ENCODE measurements at regions not wholly inside any gene's neighbourhood (a gene's known extent, or its start where the extent isn't known, plus 50 kb on each side); places are given as distances from the start of the nearest gene placed in this dataset.

GRCh38 chr2:219985017-219985416 lies 357.6 kb downstream of the SLC4A3 start:
- Histone ChIP-seq H3K27ac (ENCODE audit: low read length) (no peak overlapping the region), H3K4me3 (ENCODE audit: low read length) (no peak overlapping the region), H3K9me3 (ENCODE audit: control insufficient read depth, insufficient read depth, low read length) (no peaks in the 10 kb centered on the region), H3K36me3 (ENCODE audit: control insufficient read depth, insufficient read depth, low read length) (no peaks in the 10 kb centered on the region), H3K27me3 (ENCODE audit: control insufficient read depth, insufficient read depth, low read length) (no peaks in the 10 kb centered on the region), H3K4me1 (ENCODE audit: control insufficient read depth, insufficient read depth, low read length) (peaks cover 2% of the 10 kb centered on the region)
- no peak for DNase-seq (ENCODE audit: low read depth, low spot score)
- no CpG with 5 or more reads among the region's 3 CpGs for WGBS (ENCODE audit: insufficient coverage, insufficient read length)

GRCh38 chr2:219987830-219988229 lies 360.4 kb downstream of the SLC4A3 start:
- Histone ChIP-seq H3K27ac (ENCODE audit: low read length) (no peak overlapping the region), H3K4me1 (ENCODE audit: control insufficient read depth, insufficient read depth, low read length) (peaks cover 2% of the 10 kb centered on the region; the same call in 1 of the 2 replicates), H3K36me3 (ENCODE audit: control insufficient read depth, insufficient read depth, low read length) (no peaks in the 10 kb centered on the region), H3K27me3 (ENCODE audit: control insufficient read depth, insufficient read depth, low read length) (no peaks in the 10 kb centered on the region), H3K9me3 (ENCODE audit: control insufficient read depth, insufficient read depth, low read length) (no peaks in the 10 kb centered on the region), H3K4me3 (ENCODE audit: low read length) (no peak overlapping the region)
- WGBS (ENCODE audit: insufficient coverage, insufficient read length): no CpG with 5 or more reads among the region's 2 CpGs
- DNase-seq (ENCODE audit: low read depth, low spot score): no peak

GRCh38 chr2:219989744-219990143 lies 362.3 kb downstream of the SLC4A3 start:
- WGBS (ENCODE audit: insufficient coverage, insufficient read length): no CpG with 5 or more reads among the region's 7 CpGs
- DNase-seq (ENCODE audit: low read depth, low spot score): no peak
- Histone ChIP-seq H3K36me3 (ENCODE audit: control insufficient read depth, insufficient read depth, low read length) (no peaks in the 10 kb centered on the region), H3K9me3 (ENCODE audit: control insufficient read depth, insufficient read depth, low read length) (no peaks in the 10 kb centered on the region), H3K4me3 (ENCODE audit: low read length) (no peak overlapping the region), H3K27me3 (ENCODE audit: control insufficient read depth, insufficient read depth, low read length) (no peaks in the 10 kb centered on the region), H3K4me1 (ENCODE audit: control insufficient read depth, insufficient read depth, low read length) (peaks cover 2% of the 10 kb centered on the region; the same call in 1 of the 2 replicates), H3K27ac (ENCODE audit: low read length) (no peak overlapping the region)

GRCh38 chr2:219991116-219991515 lies 363.7 kb downstream of the SLC4A3 start:
- no peaks in the 10 kb centered on the region for H3K9me3 ChIP-seq (ENCODE audit: control insufficient read depth, insufficient read depth, low read length)
- no peaks in the 10 kb centered on the region for H3K27me3 ChIP-seq (ENCODE audit: control insufficient read depth, insufficient read depth, low read length)
- WGBS (ENCODE audit: insufficient coverage, insufficient read length): no CpG with 5 or more reads among the region's 2 CpGs
- no peaks in the 10 kb centered on the region for H3K36me3 ChIP-seq (ENCODE audit: control insufficient read depth, insufficient read depth, low read length)
- H3K4me3 ChIP-seq (ENCODE audit: low read length): no peak overlapping the region
- H3K27ac ChIP-seq (ENCODE audit: low read length): no peak overlapping the region
- no peak for DNase-seq (ENCODE audit: low read depth, low spot score)
- peaks cover 2% of the 10 kb centered on the region; the same call in 1 of the 2 replicates for H3K4me1 ChIP-seq (ENCODE audit: control insufficient read depth, insufficient read depth, low read length)

GRCh38 chr2:219995399-219995798 lies 368.0 kb downstream of the SLC4A3 start:
- H3K36me3 ChIP-seq (ENCODE audit: control insufficient read depth, insufficient read depth, low read length): no peaks in the 10 kb centered on the region
- no peaks in the 10 kb centered on the region for H3K27me3 ChIP-seq (ENCODE audit: control insufficient read depth, insufficient read depth, low read length)
- H3K4me3 ChIP-seq (ENCODE audit: low read length): no peak overlapping the region
- no peak overlapping the region for H3K27ac ChIP-seq (ENCODE audit: low read length)
- DNase-seq (ENCODE audit: low read depth, low spot score): no peak
- no peaks in the 10 kb centered on the region for H3K9me3 ChIP-seq (ENCODE audit: control insufficient read depth, insufficient read depth, low read length)
- no CpG with 5 or more reads among the region's 5 CpGs for WGBS (ENCODE audit: insufficient coverage, insufficient read length)
- peaks cover 1% of the 10 kb centered on the region; the same call in 1 of the 2 replicates for H3K4me1 ChIP-seq (ENCODE audit: control insufficient read depth, insufficient read depth, low read length)

- DNase-seq (ENCODE audit: low read depth, low spot score): no peak
- no peak overlapping the region for H3K4me3 ChIP-seq (ENCODE audit: low read length)
- WGBS (ENCODE audit: insufficient coverage, insufficient read length): no CpG with 5 or more reads among the region's 4 CpGs
- no peak overlapping the region for H3K27ac ChIP-seq (ENCODE audit: low read length)
- H3K36me3 ChIP-seq (ENCODE audit: control insufficient read depth, insufficient read depth, low read length): no peaks in the 10 kb centered on the region
- no peaks in the 10 kb centered on the region for H3K9me3 ChIP-seq (ENCODE audit: control insufficient read depth, insufficient read depth, low read length)
- H3K4me1 ChIP-seq (ENCODE audit: control insufficient read depth, insufficient read depth, low read length): peaks cover 1% of the 10 kb centered on the region; the same call in 1 of the 2 replicates
- no peaks in the 10 kb centered on the region for H3K27me3 ChIP-seq (ENCODE audit: control insufficient read depth, insufficient read depth, low read length)
Measured at GRCh38 chr2:219995991-219996765, 368.7 kb downstream of the SLC4A3 start.

GRCh38 chr2:219997341-219997851 lies 370.0 kb downstream of the SLC4A3 start:
- no CpG with 5 or more reads among the region's 13 CpGs for WGBS (ENCODE audit: insufficient coverage, insufficient read length)
- H3K4me1 ChIP-seq (ENCODE audit: control insufficient read depth, insufficient read depth, low read length): peaks cover 1% of the 10 kb centered on the region; the same call in 1 of the 2 replicates
- peak; percentile 66 for DNase-seq (ENCODE audit: low read depth, low spot score)
- no peaks in the 10 kb centered on the region for H3K36me3 ChIP-seq (ENCODE audit: control insufficient read depth, insufficient read depth, low read length)
- H3K27ac ChIP-seq (ENCODE audit: low read length): no peak overlapping the region
- no peaks in the 10 kb centered on the region for H3K9me3 ChIP-seq (ENCODE audit: control insufficient read depth, insufficient read depth, low read length)
- H3K4me3 ChIP-seq (ENCODE audit: low read length): no peak overlapping the region
- no peaks in the 10 kb centered on the region for H3K27me3 ChIP-seq (ENCODE audit: control insufficient read depth, insufficient read depth, low read length)

- H3K27ac ChIP-seq (ENCODE audit: low read length): no peak overlapping the region
- DNase-seq (ENCODE audit: low read depth, low spot score): peak; percentile 18
- H3K27me3 ChIP-seq (ENCODE audit: control insufficient read depth, insufficient read depth, low read length): no peaks in the 10 kb centered on the region
- no peaks in the 10 kb centered on the region for H3K36me3 ChIP-seq (ENCODE audit: control insufficient read depth, insufficient read depth, low read length)
- no peak overlapping the region for H3K4me3 ChIP-seq (ENCODE audit: low read length)
- no CpG with 5 or more reads among the region's 3 CpGs for WGBS (ENCODE audit: insufficient coverage, insufficient read length)
- H3K9me3 ChIP-seq (ENCODE audit: control insufficient read depth, insufficient read depth, low read length): no peaks in the 10 kb centered on the region
- H3K4me1 ChIP-seq (ENCODE audit: control insufficient read depth, insufficient read depth, low read length): peaks cover 1% of the 10 kb centered on the region; the same call in 1 of the 2 replicates
Measured at GRCh38 chr2:219998107-219998506, 370.7 kb downstream of the SLC4A3 start.

GRCh38 chr2:219998714-219999227 lies 371.3 kb downstream of the SLC4A3 start:
- no CpG with 5 or more reads among the region's 5 CpGs for WGBS (ENCODE audit: insufficient coverage, insufficient read length)
- Histone ChIP-seq H3K27ac (ENCODE audit: low read length) (no peak overlapping the region), H3K9me3 (ENCODE audit: control insufficient read depth, insufficient read depth, low read length) (no peaks in the 10 kb centered on the region), H3K36me3 (ENCODE audit: control insufficient read depth, insufficient read depth, low read length) (no peaks in the 10 kb centered on the region), H3K4me3 (ENCODE audit: low read length) (no peak overlapping the region), H3K27me3 (ENCODE audit: control insufficient read depth, insufficient read depth, low read length) (no peaks in the 10 kb centered on the region), H3K4me1 (ENCODE audit: control insufficient read depth, insufficient read depth, low read length) (peaks cover 1% of the 10 kb centered on the region; the same call in 1 of the 2 replicates)
- no peak for DNase-seq (ENCODE audit: low read depth, low spot score)

- H3K9me3 ChIP-seq (ENCODE audit: control insufficient read depth, insufficient read depth, low read length): no peaks in the 10 kb centered on the region
- no peaks in the 10 kb centered on the region for H3K27me3 ChIP-seq (ENCODE audit: control insufficient read depth, insufficient read depth, low read length)
- H3K4me3 ChIP-seq (ENCODE audit: low read length): no peak overlapping the region
- no peak for DNase-seq (ENCODE audit: low read depth, low spot score)
- no CpG with 5 or more reads among the region's 3 CpGs for WGBS (ENCODE audit: insufficient coverage, insufficient read length)
- H3K36me3 ChIP-seq (ENCODE audit: control insufficient read depth, insufficient read depth, low read length): no peaks in the 10 kb centered on the region
- H3K4me1 ChIP-seq (ENCODE audit: control insufficient read depth, insufficient read depth, low read length): peaks cover 1% of the 10 kb centered on the region; the same call in 1 of the 2 replicates
- no peak overlapping the region for H3K27ac ChIP-seq (ENCODE audit: low read length)
Measured at GRCh38 chr2:220000080-220000479, 372.6 kb downstream of the SLC4A3 start.
